ENCODE measurements at regions not wholly inside any gene's neighbourhood (a gene's known extent, or its start where the extent isn't known, plus 50 kb on each side); places are given as distances from the start of the nearest gene placed in this dataset.

GRCh38 chr3:40681658-40682055 lies 156.9 kb downstream of the ZNF621 start:
- TF ChIP-seq CTCF (IDR thresholded peaks at IDR 0.05) (no peak), TCF7L2 (IDR thresholded peaks at IDR 0.05; ENCODE audit: low read depth, low read length) (no peak)
